Amygdala (tissue), 56 donors: ENCODE measurements at regions not wholly inside any gene's neighbourhood (a gene's known extent, or its start where the extent isn't known, plus 50 kb on each side); places are given as distances from the start of the nearest gene placed in this dataset.

Experiments
- DNase-seq, 56 donors: peaks; one replicate each; lab custom pipeline; 2025; lab: John Stamatoyannopoulos, UW

- DNase-seq, result no peak
Observed at GRCh38 chr5:133749331-133749985, 137.1 kb upstream of the FSTL4 start.

DNA sequence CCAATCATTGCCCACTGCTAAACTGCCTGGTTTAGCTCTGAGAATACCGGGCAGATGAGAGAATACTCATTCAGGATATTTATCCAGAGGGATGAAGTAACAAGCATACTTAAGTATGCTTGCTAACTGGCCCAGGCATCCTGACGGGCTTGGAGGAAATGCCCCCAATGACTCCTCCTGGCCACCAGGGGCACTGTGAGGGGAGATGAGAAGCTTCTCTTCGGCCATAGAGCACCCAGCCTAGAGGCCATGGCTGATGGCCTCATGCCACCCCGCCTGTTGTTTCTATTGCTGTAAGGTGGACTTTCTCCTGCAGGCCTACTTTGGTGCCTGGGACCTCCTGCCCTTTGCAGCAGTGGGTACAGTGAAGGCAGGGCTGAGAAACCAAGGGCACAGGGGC lies 134.5 kb upstream of the FSTL4 start:
- DNase-seq, result no peak

DNA sequence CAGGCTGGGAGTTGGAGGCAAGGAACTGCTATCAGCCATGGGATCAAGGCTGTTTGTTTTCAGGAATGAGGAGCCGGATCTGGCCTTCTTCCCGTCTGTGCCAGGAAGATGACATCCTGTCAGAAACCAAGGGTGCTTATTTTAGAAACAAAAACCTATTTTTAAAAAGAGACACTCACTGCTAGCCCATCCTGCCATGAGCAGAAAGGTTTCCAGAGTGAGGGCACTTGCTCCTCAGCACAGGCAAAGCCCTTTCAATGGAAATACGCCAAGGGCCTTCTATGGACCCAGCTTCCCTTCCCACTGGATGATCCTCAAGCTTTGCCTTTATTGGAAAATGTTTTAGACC lies 132.6 kb upstream of the FSTL4 start:
- no peak for DNase-seq

GRCh38 chr5:133744051-133744959 lies 132.0 kb upstream of the FSTL4 start:
- DNase-seq, result peak in 2 of 56 donors; percentile 6 to 7

- no peak for DNase-seq
Observed at GRCh38 chr5:133742431-133742988, 130.2 kb upstream of the FSTL4 start.

GRCh38 chr5:133741818-133742355 lies 129.5 kb upstream of the FSTL4 start:
- DNase-seq, result no peak

DNA sequence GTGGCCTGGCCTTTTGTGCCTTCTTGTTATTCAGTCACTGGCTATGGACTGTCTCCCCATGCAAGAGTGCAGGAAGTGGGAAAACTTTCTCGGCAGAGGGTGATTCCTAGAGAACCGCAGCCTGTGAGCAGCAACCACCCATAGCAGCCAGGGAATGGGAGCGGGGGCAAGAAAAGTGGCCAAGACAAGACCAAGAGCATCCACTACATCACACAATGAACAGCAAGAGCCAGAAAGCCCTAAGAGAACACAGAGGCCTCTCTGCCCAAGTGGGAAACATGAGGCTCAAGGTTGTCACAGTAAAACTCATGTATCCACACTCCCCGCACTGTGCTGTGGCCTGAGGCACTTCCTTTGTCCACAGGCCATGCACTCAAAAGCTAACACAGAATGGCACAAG lies 129.1 kb upstream of the FSTL4 start:
- no peak for DNase-seq

DNA sequence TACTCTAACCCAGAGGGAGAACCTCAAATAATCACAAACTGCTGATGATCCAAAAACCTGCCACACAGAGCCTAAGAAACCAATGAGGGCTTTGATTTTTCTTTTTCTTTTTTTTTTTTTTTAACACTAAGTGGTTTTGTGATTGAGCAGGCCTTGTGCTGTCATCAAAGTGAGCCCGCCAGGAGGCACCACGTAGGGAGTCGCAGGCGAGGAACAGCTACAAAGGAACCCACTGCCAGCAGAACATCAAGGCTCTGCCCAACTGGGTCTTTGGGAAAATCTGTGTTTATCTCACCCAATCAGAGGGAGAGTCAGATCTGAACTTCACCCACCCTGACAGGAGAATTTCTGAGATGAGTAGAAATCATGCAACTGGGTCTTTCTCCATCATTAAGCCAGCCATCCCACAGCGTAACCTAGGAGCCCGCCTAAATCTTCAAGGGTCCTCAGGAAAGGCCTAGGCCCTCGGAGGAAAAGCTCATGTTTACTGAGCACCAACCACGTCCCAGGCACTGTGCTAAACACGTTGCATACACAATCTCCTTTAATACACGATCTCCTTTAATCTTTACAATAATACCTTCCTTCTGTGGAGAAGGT lies 126.9 kb upstream of the FSTL4 start:
- DNase-seq, result no peak

DNA sequence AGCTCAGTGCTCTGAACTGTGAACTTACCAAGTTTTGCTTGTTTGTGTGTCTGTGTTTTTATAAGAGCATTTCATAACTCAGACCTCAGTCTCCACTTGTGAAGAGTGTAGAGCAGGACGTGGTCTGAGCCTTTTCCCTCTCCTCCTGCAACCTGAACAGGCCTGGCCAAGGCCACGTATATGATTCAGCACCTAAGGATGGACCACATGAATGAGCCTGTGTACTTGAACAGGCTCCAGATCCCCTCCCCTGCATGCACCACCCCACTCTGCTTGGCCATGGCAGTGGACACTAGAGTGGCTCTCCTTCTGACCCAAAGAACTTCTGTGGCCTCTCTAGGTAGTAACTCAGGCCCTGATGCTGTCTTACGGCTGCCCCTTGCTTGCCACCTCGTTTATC lies 125.9 kb upstream of the FSTL4 start:
- DNase-seq, result no peak

DNA sequence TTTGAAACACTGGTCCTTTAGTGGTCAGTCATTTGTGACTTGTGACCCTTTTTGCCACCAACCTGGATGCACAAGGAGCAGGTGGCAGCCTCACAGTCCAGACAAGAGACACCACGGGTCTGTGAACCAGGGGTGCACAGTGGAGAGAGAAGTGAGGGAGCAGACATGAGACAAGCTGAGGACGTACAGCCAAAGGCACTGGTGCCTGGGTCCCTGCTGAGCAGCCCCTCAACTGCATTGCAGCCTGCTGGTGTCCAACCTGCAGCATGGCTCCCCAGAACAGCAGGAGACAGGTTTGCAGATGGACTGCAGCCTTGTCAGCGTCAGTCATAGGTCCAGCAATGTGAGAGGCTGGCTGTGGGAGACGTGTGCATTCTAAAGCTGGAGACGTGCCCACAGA lies 124.2 kb upstream of the FSTL4 start:
- DNase-seq, result no peak

GRCh38 chr5:133735346-133735745 lies 123.0 kb upstream of the FSTL4 start:
- DNase-seq, result no peak

- DNase-seq, result no peak
Observed at GRCh38 chr5:133734916-133735315, 122.6 kb upstream of the FSTL4 start.

GRCh38 chr5:133732536-133732935 lies 120.2 kb upstream of the FSTL4 start:
- no peak for DNase-seq

DNA sequence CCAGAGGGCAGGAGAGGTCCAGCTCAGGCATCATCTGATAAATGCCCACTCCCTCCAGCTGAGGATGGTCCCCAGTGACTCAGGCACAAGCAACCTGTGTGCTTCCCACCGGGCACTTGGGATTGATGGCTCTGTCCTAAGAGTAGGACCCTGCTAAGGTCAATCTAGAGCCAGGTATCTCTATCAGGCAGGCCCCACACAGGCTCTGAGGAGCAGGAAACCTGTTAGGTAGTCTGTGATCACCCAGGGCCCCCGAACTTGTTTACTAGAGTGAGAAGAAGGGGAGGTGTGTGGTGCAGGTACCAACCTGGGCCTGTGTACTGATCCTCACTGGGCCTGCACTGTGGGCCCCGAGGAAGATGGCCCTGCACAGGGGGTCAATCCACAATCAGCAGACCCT lies 119.6 kb upstream of the FSTL4 start:
- no peak for DNase-seq

DNA sequence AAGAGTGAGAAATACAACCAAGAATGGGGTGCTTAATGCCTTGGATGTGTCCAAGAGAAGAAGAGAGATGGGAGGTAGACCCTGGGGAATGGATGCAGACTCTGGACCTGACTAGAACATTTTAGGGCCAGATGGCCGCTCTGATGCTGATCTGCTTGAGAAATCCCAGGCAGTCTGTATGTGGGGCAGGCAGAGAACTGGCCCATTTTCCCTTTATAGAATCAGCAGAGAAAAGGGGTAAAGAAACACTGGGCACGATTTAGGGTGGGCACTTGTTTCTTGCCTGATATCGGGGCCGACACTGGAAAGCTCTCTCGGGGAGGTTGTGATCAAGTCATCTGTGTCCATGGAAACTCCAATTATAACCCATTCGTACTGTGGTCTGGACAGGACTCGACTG lies 118.5 kb upstream of the FSTL4 start:
- DNase-seq, result no peak

DNA sequence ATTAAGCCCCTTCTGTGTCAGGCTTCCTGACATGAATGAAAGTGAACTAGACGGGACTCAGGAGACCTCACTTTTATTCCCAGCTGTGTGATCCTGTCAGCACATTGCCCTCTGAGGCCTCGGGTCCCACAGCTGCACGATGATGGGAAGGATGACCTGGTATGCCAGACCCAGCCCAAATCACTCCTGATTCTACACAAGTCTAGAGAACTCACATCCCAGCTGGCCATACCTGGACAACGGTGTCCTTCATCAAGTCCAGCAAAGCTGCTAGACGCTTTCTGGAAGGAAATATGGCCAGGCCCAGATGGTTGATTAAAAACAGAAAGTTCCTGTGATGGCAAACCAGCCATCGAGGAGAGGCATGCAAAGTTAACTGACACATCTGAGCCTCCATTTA lies 118.0 kb upstream of the FSTL4 start:
- DNase-seq, result no peak

- no peak for DNase-seq
Observed at GRCh38 chr5:133729800-133730199, 117.5 kb upstream of the FSTL4 start.

DNA sequence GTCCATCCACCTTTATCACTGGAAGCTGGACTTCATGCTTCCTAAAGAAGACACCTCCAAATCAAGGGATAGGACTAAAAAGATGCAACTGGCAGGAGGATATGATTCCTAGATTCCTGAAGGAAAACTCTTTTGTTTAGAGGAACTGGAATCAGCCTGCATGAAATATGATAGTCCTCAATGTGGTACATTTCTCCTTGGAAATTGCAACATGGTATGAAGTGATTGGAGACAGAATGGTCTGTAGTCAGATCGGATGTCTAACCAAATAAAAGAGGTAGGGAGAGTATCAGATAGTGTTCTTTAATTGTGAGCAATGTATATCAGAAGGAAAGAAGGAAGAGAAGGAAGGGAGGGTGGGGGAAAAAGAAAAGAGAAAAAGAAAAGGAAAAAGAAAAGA lies 116.1 kb upstream of the FSTL4 start:
- DNase-seq, result no peak

DNA sequence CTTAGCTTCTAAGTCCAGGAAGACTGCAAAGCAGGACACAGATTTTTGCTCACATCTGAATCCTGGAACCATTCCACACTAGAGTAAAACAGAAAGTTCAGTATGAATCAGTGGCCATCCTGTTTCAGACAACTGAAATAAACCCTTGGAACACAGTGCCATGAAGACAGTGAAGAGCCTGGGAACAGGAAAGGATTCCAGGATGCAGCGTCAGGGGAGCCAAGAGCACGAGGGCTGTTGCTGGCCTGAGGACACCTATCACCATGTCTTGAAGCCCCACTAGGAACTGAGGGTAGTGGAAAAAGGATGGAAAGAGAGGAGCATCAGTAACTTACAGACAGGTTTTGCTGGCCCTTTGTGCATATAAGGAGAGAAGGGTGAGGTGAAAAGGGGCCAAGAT lies 115.3 kb upstream of the FSTL4 start:
- no peak for DNase-seq

DNA sequence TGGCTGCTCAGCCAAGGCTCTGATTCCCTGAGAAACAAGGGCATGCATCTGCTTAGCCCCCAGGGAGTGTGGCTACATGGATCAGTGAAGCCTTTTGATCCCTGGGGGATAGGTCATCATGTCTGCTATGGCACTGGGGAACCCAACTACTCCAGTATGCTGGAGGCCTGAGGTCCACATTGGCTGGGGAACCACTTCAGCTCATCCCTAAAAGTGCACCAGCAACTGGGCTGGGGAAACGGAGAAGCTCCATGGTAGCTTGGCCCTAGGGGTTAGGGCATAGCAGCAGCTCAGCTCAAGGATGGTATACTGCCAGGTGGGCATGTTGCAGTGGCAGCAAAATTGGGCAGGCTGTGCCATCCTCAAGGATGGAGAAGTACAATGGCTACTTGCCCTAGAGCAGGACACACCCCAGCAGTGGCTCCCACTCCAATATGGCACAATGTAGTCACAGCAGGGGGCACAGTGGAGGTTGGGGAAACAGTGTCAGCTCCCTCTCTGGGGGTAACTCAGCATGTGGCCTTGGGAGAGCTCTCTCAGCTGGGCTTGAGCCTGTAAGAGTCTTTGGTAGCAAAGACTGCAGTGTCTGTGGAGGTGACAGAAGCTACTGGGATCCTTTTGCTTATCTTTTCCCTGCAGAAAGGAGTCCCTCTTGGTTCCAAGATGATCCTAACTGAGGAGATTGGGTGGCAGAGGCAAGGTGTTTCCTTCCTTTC lies 111.5 kb upstream of the FSTL4 start:
- DNase-seq, result no peak

GRCh38 chr5:133723126-133723525 lies 110.8 kb upstream of the FSTL4 start:
- DNase-seq, result no peak
